Astrocyte of the cerebellum (primary cell): ENCODE measurements at regions not wholly inside any gene's neighbourhood (a gene's known extent, or its start where the extent isn't known, plus 50 kb on each side); places are given as distances from the start of the nearest gene placed in this dataset.
A peak's percentile ranks its signal among the peaks of the same experiment; 100 is the strongest.
"Not testable (repeated sequence)": the region's sequence is repeated elsewhere in the genome, so short reads cannot be mapped to it uniquely, and the experiment has no call there.

ENCODE experiments used
- DNase-seq: peaks from one replicate; pipeline ENCODE4 v3.0.0-alpha.2; 2011; ENCODE audit warnings: low read depth
- H3K4me3 ChIP-seq: 2 replicates; pipeline ENCODE4 v1.5.1; 2011; ENCODE audit warnings: mild to moderate bottlenecking, low read depth, low read length, moderate library complexity
- in situ Hi-C: cut with HindIII; loops from 2 replicates; pipeline ENCODE4 v1.10.0; 2017; ENCODE audit warnings: low sequenced_read_pairs
- TF ChIP-seq, protein P1 (sequence below): IDR thresholded peaks from 2 replicates; pipeline ENCODE4 v1.5.1; 2012; ENCODE audit warnings: low read length, low read depth, moderate library complexity, mild to moderate bottlenecking; ENCODE audit errors: missing control alignments

DNA sequence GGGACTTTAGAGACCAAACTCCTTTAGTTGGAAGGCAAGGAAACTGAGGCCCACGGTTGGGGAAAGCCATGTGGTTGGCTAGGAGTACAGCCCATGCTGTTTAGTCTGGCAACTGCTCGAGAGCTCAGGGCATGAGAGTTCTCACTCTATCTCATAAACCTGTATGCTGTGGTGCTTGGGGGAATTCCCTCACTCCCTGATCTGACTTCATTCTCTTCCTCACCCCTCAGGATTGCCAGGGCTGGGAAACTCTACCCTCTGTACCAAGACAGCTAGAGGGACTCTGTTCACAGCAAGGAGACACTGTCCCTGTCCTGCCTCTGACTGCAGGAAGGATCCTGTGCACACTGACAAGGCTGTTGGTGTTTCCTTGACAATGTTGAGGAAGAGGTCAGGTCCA is 230.2 kb downstream of the ZNF621 start:
- no peak for DNase-seq
- no peak overlapping the region for H3K4me3 ChIP-seq
- in situ Hi-C loops: no loop called here
- TF ChIP-seq, protein P1, sequence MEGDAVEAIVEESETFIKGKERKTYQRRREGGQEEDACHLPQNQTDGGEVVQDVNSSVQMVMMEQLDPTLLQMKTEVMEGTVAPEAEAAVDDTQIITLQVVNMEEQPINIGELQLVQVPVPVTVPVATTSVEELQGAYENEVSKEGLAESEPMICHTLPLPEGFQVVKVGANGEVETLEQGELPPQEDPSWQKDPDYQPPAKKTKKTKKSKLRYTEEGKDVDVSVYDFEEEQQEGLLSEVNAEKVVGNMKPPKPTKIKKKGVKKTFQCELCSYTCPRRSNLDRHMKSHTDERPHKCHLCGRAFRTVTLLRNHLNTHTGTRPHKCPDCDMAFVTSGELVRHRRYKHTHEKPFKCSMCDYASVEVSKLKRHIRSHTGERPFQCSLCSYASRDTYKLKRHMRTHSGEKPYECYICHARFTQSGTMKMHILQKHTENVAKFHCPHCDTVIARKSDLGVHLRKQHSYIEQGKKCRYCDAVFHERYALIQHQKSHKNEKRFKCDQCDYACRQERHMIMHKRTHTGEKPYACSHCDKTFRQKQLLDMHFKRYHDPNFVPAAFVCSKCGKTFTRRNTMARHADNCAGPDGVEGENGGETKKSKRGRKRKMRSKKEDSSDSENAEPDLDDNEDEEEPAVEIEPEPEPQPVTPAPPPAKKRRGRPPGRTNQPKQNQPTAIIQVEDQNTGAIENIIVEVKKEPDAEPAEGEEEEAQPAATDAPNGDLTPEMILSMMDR: no peak

DNA sequence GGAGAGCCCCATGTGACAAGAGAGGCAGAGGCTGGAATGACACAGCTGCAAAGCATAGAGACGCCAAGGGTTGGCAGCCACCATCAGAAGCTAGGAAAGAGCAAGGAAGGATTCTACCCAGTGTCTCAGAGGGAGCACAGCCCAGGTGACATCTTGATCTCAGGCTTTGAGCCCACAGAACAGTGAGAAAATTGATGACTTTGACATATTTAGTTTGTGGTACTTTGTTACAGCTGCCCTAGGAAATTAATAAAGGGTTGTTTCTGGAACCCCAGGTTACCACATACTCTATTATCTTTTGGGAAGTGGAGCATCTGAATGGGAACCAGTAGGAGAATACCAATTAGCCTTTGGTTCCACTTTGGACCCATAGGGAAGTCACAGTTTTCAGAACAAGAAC is 231.7 kb downstream of the ZNF621 start:
- in situ Hi-C loops: no loop called here
- DNase-seq: no peak
- H3K4me3 ChIP-seq: no peak overlapping the region
- TF ChIP-seq, protein P1: no peak

DNA sequence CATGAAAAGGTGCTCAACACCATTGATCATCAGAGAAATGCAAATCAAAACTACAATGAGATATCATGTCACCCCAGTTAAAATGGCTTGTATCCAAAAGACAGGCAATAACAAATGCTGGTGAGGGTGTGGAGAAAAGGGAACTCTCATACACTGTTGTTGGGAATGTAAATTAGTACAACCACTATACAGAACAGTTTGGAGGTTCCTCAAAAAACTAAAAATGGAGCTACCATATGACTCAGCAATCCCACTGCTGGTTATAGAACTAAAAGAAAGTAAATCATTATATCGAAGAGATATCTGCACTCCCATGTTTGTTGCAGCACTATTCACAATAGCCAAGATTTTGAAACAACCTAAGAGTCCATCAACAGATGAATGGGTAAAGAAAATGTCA is 238.0 kb downstream of the ZNF621 start:
- DNase-seq, in situ Hi-C loops, H3K4me3 ChIP-seq: not testable (repeated sequence)

DNA sequence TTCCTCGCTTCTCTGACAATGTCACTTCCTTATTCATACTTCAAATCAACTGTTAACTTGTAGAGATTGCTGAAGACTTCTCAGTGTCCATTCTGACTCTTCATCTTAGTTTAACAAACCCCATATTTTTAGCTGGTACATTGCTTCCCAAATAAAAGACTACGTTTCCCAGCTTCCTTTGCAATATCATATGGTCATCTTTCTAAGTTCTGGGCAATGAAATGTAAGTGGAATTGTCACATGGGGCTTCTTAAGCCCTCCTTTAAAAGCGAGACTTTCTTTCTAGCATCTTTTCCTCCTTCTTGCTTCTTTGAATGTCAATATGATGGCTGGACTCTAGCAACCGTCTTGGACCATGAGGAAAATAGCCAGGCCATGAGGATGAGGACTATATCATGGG is 239.0 kb downstream of the ZNF621 start:
- in situ Hi-C loops: no loop called here
- no peak overlapping the region for H3K4me3 ChIP-seq
- TF ChIP-seq, protein P1: no peak
- no peak for DNase-seq

DNA sequence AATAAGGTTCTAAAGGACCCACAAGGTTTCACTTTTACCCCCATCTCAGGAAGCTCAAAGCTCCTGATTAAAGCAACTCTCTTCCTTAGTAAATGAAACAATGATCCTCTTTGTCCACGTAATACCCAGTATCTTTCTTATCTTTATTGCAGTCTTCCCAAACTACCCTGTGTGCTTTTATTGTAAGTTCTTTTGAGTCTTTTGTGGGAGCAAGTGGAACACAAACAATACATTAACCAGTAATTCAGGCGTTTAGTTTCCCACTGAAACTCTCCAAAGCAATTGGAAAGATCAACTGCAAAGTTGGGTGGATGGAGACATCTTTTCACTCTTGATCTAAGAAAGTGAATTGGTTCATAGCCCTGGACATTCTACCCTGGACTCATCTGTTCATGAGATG is 240.0 kb downstream of the ZNF621 start:
- H3K4me3 ChIP-seq: no peak overlapping the region
- DNase-seq: no peak
- TF ChIP-seq, protein P1: no peak
- in situ Hi-C loops: no loop called here

DNA sequence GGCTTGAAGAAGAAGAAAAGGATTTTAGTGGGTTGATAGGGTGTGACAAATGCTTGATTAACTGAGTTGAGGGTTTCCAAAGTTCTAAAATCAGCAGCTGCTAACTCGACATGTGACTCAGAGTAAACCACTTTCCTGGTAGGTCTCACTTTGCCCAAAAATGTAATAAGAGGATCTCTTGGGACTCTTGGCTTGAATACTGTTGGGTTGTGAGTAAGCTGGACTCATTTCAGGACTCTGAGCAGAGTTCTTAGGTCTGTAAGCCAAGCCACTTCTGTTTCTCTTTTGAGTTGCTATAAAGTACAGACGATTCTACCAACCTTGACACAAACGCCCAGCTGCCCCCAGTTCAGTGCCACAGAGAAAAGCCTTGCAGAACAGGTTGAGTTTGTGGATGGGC is 241.1 kb downstream of the ZNF621 start:
- TF ChIP-seq, protein P1: no peak
- H3K4me3 ChIP-seq: no peak overlapping the region
- in situ Hi-C loops: no loop called here
- DNase-seq: peak; percentile 26

DNA sequence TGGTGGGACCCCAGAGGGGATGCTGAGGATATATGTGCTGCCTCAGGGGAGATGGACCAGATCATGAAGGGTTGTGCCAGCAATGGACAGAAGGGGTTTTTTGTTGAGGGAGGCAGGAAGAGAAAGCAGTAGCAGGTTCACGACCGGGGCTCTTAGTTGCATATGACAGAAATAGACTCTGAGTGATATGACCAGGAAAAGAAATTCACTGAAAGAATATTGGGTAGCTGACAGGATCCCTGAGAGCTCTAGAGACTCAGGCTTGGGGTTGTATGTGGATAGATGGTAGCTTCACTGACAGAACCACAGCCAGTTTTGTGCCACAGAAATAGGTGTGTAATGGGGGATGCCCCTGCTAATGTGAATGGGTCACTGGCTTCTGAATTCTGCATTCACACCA is 241.6 kb downstream of the ZNF621 start:
- TF ChIP-seq, protein P1: no peak
- H3K4me3 ChIP-seq: no peak overlapping the region
- in situ Hi-C loops: no loop called here
- no peak for DNase-seq
